HCT116 (cell line): ENCODE measurements at regions not wholly inside any gene's neighbourhood (a gene's known extent, or its start where the extent isn't known, plus 50 kb on each side); places are given as distances from the start of the nearest gene placed in this dataset.

ENCODE experiments used
- ATAC-seq: fragments of 200-7000 bp; cut with Tn5 transposase; 2 replicates; pipeline ENCODE4 v1.9.1; 2020; ENCODE audit warnings: mild to moderate bottlenecking, moderate library complexity
- BruUV-seq: library from RNA; stranded (reverse); fragments of 400-500 nt; replicated peaks from 2 replicates; lab custom pipeline; 2021; lab: Mats Ljungman, UMichigan
- CTCF ChIA-PET: fragments of 300-600 bp; sonication (Branson Sonifier 250); formaldehyde crosslinking; loops from one replicate; lab custom pipeline; 2021; ENCODE audit warnings: antibody characterized with exemption; lab: Charles Lee
- POLR2A ChIA-PET: fragments of 300-600, 350-600 bp; sonication (Branson Sonifier 250); formaldehyde crosslinking; loops from one replicate; lab custom pipeline; 2021; ENCODE audit warnings: antibody characterized with exemption; lab: Charles Lee
- RAD21 ChIA-PET, 2 experiments: fragments of 300-600 bp; sonication (Branson Sonifier 250); formaldehyde crosslinking; loops; one replicate each; lab custom pipeline; 2023; ENCODE audit warnings: low total read pairs in 2 of 2; ENCODE audit not compliant: uncharacterized antibody in 2 of 2, unreplicated experiment in 2 of 2, low non-redundant PET in 1 of 2; lab: Charles Lee
- DNase-seq: peaks from one replicate; pipeline ENCODE4 v3.0.0-alpha.2; 2010; ENCODE audit warnings: low read depth, low spot score
- H2AFZ ChIP-seq: fragments of 200-600 bp; shearing (Covaris generic), sonication (generic); 2 replicates; pipeline ENCODE4 v1.6.1; 2017; ENCODE audit warnings: low read depth, mixed run types, mixed read lengths, antibody characterized with exemption, low read length; ENCODE audit not compliant: poor library complexity, severe bottlenecking
- H3K27ac ChIP-seq: 2 replicates; pipeline ENCODE4 v1.5.1; 2012; ENCODE audit warnings: low read depth, low read length
- H3K27me3 ChIP-seq: fragments of 200-600 bp; sonication (generic); 2 replicates; pipeline ENCODE4 v1.6.1; 2016; ENCODE audit warnings: mixed run types, low read length, mixed read lengths; ENCODE audit not compliant: insufficient read depth
- H3K36me3 ChIP-seq, 2 experiments: fragments of 200-500 bp in 1 of 2; fragments of 200-600 bp in 1 of 2; sonication (Bioruptor generic) in 1 of 2; sonication (generic) in 1 of 2; 2 replicates each; pipeline versions ENCODE4 v1.5.1 to v1.6.1; 2014 to 2016; ENCODE audit warnings: low read length in 2 of 2, inconsistent platforms in 1 of 2, mixed read lengths in 1 of 2, mixed run types in 1 of 2; ENCODE audit not compliant: insufficient read depth in 2 of 2, control insufficient read depth in 1 of 2
- H3K4me1 ChIP-seq, 2 experiments: fragments of 200-600 bp in 1 of 2; sonication (generic) in 1 of 2; 2 replicates each; pipeline versions ENCODE4 v1.5.1 to v1.6.1; 2012 to 2017; ENCODE audit warnings: low read length in 2 of 2, inconsistent platforms in 1 of 2, mild to moderate bottlenecking in 1 of 2, mixed read lengths in 1 of 2, mixed run types in 1 of 2, moderate library complexity in 1 of 2; ENCODE audit not compliant: insufficient read depth in 2 of 2, control insufficient read depth in 1 of 2
- H3K4me2 ChIP-seq: fragments of 200-600 bp; sonication (generic); 2 replicates; pipeline ENCODE4 v1.6.1; 2017; ENCODE audit warnings: mixed run types, low read length, mixed read lengths
- H3K4me3 ChIP-seq, 2 experiments: fragments of 200-600 bp in 1 of 2; sonication (generic) in 1 of 2; replicated peaks in 1 of 2; 2 replicates each; pipeline ENCODE4 v1.5.1; 2011 to 2016; ENCODE audit warnings: low read length in 2 of 2, control low read depth in 1 of 2, low read depth in 1 of 2, mild to moderate bottlenecking in 1 of 2, mixed read lengths in 1 of 2, mixed run types in 1 of 2
- H3K79me2 ChIP-seq: fragments of 200-600 bp; sonication (generic); 2 replicates; pipeline ENCODE4 v1.6.1; 2017; ENCODE audit warnings: mild to moderate bottlenecking, mixed run types, low read length, moderate library complexity, mixed read lengths; ENCODE audit not compliant: insufficient read depth
- H3K9ac ChIP-seq: fragments of 200-600 bp; sonication (generic); 2 replicates; pipeline ENCODE4 v1.6.1; 2016; ENCODE audit warnings: low read length, mixed read lengths
- H3K9me2 ChIP-seq: fragments of 200-600 bp; sonication (generic), shearing (Covaris generic); 2 replicates; pipeline ENCODE4 v1.6.1; 2017; ENCODE audit warnings: mixed run types, mild to moderate bottlenecking, moderate library complexity; ENCODE audit not compliant: insufficient read depth
- H3K9me3 ChIP-seq, 2 experiments: fragments of 200-500 bp in 1 of 2; fragments of 200-600 bp in 1 of 2; sonication (Bioruptor generic) in 1 of 2; sonication (generic) in 1 of 2; 2 replicates each; pipeline ENCODE4 v1.6.1; 2014 to 2017; ENCODE audit warnings: low read length in 2 of 2, mixed read lengths in 2 of 2, inconsistent platforms in 1 of 2, low read depth in 1 of 2, mild to moderate bottlenecking in 1 of 2, mixed run types in 1 of 2, moderate library complexity in 1 of 2; ENCODE audit not compliant: control insufficient read depth in 1 of 2, insufficient read depth in 1 of 2
- H4K20me1 ChIP-seq: fragments of 200-600 bp; sonication (generic), shearing (Covaris generic); 2 replicates; pipeline ENCODE4 v1.6.1; 2017; ENCODE audit warnings: mixed run types, mild to moderate bottlenecking, moderate library complexity; ENCODE audit not compliant: insufficient read depth
- CEBPB ChIP-seq: IDR thresholded peaks from 2 replicates; pipeline ENCODE4 v1.6.1; 2012; ENCODE audit warnings: low read depth
- CTCF ChIP-seq, 3 experiments: fragments of 200-600 bp in 1 of 3; sonication (generic) in 1 of 3; IDR thresholded peaks in 2 of 3; conservative IDR thresholded peaks in 1 of 3; 2 replicates each; pipeline ENCODE4 v1.5.1; 2012 to 2017; ENCODE audit warnings: low read depth in 2 of 3, low read length in 2 of 3, antibody characterized with exemption in 1 of 3, borderline replicate concordance in 1 of 3, control low read depth in 1 of 3, mild to moderate bottlenecking in 1 of 3, mixed read lengths in 1 of 3, mixed run types in 1 of 3, moderate library complexity in 1 of 3; ENCODE audit not compliant: insufficient read depth in 1 of 3
- EGR1 ChIP-seq: IDR thresholded peaks from 2 replicates; pipeline ENCODE4 v1.6.1; 2012; ENCODE audit warnings: low read depth
- ELF1 ChIP-seq: IDR thresholded peaks from 2 replicates; pipeline ENCODE4 v1.6.1; 2012; ENCODE audit warnings: low read depth, borderline replicate concordance
- EZH2 ChIP-seq: fragments of 200-600 bp; sonication (generic); IDR thresholded peaks from 2 replicates; pipeline ENCODE4 v1.6.1; 2017; ENCODE audit warnings: antibody characterized with exemption, mixed run types
- FOSL1 ChIP-seq: IDR thresholded peaks from 2 replicates; pipeline ENCODE4 v1.6.1; 2012; ENCODE audit warnings: low read depth
- JUND ChIP-seq: IDR thresholded peaks from 2 replicates; pipeline ENCODE4 v1.6.1; 2012
- MAX ChIP-seq: IDR thresholded peaks from 2 replicates; pipeline ENCODE4 v1.6.1; 2012
- POLR2A ChIP-seq: IDR thresholded peaks from 2 replicates; pipeline ENCODE4 v1.7.0; 2011; ENCODE audit warnings: borderline replicate concordance; ENCODE audit not compliant: insufficient read depth, insufficient read length; ENCODE audit errors: extremely low read depth
- POLR2AphosphoS5 ChIP-seq: IDR thresholded peaks from 2 replicates; pipeline ENCODE4 v1.6.1; 2011; ENCODE audit warnings: mild to moderate bottlenecking, low read depth, low read length, moderate library complexity
- RAD21 ChIP-seq: IDR thresholded peaks from 2 replicates; pipeline ENCODE4 v1.6.1; 2012; ENCODE audit warnings: low read depth, mild to moderate bottlenecking
- REST ChIP-seq: IDR thresholded peaks from 2 replicates; pipeline ENCODE4 v1.6.1; 2012; ENCODE audit warnings: low read depth
- SIN3A ChIP-seq: IDR thresholded peaks from 2 replicates; pipeline ENCODE4 v1.6.1; 2012; ENCODE audit warnings: low read depth
- SP1 ChIP-seq: IDR thresholded peaks from 2 replicates; pipeline ENCODE4 v1.6.1; 2012; ENCODE audit warnings: low read depth
- SRF ChIP-seq: IDR thresholded peaks from 2 replicates; pipeline ENCODE4 v1.6.1; 2012; ENCODE audit warnings: low read depth
- TCF7L2 ChIP-seq: IDR thresholded peaks from 2 replicates; pipeline ENCODE4 v1.7.0; 2011; ENCODE audit warnings: borderline replicate concordance, inconsistent platforms; ENCODE audit not compliant: insufficient read depth, insufficient read length; ENCODE audit errors: extremely low read depth
- ZFX ChIP-seq: fragments of 450-650 bp; IDR thresholded peaks from 2 replicates; pipeline ENCODE4 v1.6.1; 2017
- ZNF274 ChIP-seq: fragments of 200-500 bp; sonication (Bioruptor generic); IDR thresholded peaks from 2 replicates; pipeline ENCODE4 v1.6.1; 2014; ENCODE audit warnings: mild to moderate bottlenecking, low read depth, low read length, inconsistent platforms
- intact Hi-C: fragments of 100-400 bp; cut with micrococcal nuclease; formaldehyde crosslinking; loops from 2 replicates; pipeline ENCODE4 v1.10.0; 2022

GRCh38 chr13:71312923-71313322 is 554.1 kb downstream of the DACH1 start:
- RAD21 ChIA-PET = no interaction called here
- TF ChIP-seq RAD21 (no peak), SIN3A (no peak), CEBPB (no peak), POLR2A (no peak), REST (no peak), POLR2AphosphoS5 (no peak), ELF1 (no peak), SP1 (no peak), FOSL1 (no peak), JUND (no peak), CTCF (IDR thresholded peaks at IDR 0.05 in 2 of 3, conservative IDR thresholded peaks at IDR 0.05 in 1 of 3; ENCODE audit: borderline replicate concordance in 1 of 3, insufficient read depth in 1 of 3, low read depth in 2 of 3, low read length in 2 of 3) (no peak), ZFX (no peak), TCF7L2 (no peak), MAX (no peak), EZH2 (no peak), ZNF274 (no peak), EGR1 (no peak), SRF (no peak)
- no peak overlapping the region for H3K4me3 ChIP-seq
- intact Hi-C loops = no loop called here
- H3K27ac ChIP-seq = no peak overlapping the region
- H3K4me2 ChIP-seq = no peak overlapping the region
- DNase-seq = no peak
- no peak overlapping the region for H3K9ac ChIP-seq
- ATAC-seq = no peak
- POLR2A ChIA-PET = no interaction called here
- H3K27me3 ChIP-seq = no peaks in the 10 kb centered on the region
- BruUV-seq = no TSS peak
- no peaks in the 10 kb centered on the region for H3K9me2 ChIP-seq
- H2AFZ ChIP-seq = no peak overlapping the region
- no peaks in the 10 kb centered on the region for H3K79me2 ChIP-seq
- H3K4me1 ChIP-seq = no peaks in the 10 kb centered on the region
- CTCF ChIA-PET = no interaction called here
- no peaks in the 10 kb centered on the region for H3K36me3 ChIP-seq
- H4K20me1 ChIP-seq = no peaks in the 10 kb centered on the region
- H3K9me3 ChIP-seq = no peaks in the 10 kb centered on the region
